ENCODE measurements at regions not wholly inside any gene's neighbourhood (a gene's known extent, or its start where the extent isn't known, plus 50 kb on each side); places are given as distances from the start of the nearest gene placed in this dataset.

DNA sequence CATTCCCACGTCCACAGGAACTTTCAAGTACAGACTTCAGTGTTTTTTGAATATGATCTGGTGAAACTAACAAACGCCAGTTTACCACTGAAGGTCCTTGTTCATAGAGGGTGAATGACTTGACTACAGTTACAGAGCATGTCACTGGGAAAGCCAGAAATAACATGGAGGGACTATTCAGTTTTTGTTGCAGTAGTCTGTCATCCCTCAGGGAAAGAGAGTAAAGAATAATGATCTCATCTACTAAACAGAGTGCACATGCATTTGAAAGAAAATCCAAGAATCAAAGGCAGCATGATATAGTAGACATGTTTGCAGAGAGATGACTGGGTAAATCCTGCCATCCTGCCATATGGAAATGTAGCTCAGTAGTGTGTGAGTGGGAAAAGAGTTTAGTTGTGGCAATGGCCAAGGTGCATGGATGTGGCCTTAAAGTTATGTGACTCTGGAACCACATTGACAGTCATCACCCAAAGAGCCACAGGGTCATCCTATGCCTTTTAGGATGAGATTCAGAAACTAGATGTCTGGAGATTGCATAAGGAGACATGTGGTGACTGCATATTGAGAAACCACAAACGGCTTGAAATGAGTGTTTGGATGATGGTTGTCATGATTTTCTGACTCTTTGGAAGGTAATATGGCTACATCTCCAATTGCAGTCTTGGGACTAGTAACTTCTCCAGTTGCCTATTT lies 125.3 kb upstream of the ZEB2 start:
- H3K36me3 ChIP-seq (ENCODE audit: control insufficient read depth in 2 of 3, insufficient read depth in 3 of 3, low read length in 3 of 3), result no peaks in the 10 kb centered on the region
- TF ChIP-seq, protein P1, sequence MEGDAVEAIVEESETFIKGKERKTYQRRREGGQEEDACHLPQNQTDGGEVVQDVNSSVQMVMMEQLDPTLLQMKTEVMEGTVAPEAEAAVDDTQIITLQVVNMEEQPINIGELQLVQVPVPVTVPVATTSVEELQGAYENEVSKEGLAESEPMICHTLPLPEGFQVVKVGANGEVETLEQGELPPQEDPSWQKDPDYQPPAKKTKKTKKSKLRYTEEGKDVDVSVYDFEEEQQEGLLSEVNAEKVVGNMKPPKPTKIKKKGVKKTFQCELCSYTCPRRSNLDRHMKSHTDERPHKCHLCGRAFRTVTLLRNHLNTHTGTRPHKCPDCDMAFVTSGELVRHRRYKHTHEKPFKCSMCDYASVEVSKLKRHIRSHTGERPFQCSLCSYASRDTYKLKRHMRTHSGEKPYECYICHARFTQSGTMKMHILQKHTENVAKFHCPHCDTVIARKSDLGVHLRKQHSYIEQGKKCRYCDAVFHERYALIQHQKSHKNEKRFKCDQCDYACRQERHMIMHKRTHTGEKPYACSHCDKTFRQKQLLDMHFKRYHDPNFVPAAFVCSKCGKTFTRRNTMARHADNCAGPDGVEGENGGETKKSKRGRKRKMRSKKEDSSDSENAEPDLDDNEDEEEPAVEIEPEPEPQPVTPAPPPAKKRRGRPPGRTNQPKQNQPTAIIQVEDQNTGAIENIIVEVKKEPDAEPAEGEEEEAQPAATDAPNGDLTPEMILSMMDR (IDR thresholded peaks at IDR 0.05; ENCODE audit: borderline replicate concordance, extremely low read depth, insufficient read depth), result no peak
- DNase-seq, result no peak
- no peak overlapping the region for H3K27ac ChIP-seq (ENCODE audit: low read depth in 2 of 2, low read length in 2 of 2)
- no peaks in the 10 kb centered on the region for H3K9me3 ChIP-seq (ENCODE audit: control insufficient read depth in 2 of 3, insufficient read depth in 1 of 3, low read length in 3 of 3)
- no peak overlapping the region for H3K4me3 ChIP-seq (ENCODE audit: low read length in 3 of 3)
- peaks cover 0 to 2% (median 0%) of the 10 kb centered on the region in 3 donors for H3K4me1 ChIP-seq (ENCODE audit: control insufficient read depth in 2 of 3, insufficient read depth in 2 of 3, low read depth in 1 of 3, low read length in 3 of 3)
- intact Hi-C loops (cut with DNase I), result no loop called here
- no peak for FAIRE-seq
- no peaks in the 10 kb centered on the region for H3K27me3 ChIP-seq (ENCODE audit: control insufficient read depth, insufficient read depth, low read length)
- H3K9ac ChIP-seq (ENCODE audit: low read length in 3 of 3), result no peak overlapping the region

DNA sequence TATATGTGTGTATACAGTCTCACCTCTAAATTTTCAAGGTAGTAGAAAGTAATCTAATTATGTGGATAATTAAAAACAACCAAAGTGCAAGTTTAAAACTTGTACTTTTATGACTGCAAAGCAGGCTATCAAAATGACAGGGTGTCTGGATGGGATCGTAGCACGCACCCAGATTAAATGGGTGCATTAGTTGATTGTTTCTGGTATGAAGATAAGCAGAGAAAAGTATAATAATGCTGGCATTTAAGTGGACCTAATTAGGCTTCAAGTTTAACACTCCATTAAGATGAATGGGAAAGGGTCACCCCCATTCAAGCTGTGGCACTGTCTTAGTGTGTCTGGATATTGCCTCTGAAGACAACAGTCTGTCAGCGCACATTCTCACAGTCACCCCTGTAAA lies 124.6 kb upstream of the ZEB2 start:
- Histone ChIP-seq H3K9ac (ENCODE audit: low read length in 3 of 3) (no peak overlapping the region), H3K4me1 (ENCODE audit: control insufficient read depth in 2 of 3, insufficient read depth in 2 of 3, low read depth in 1 of 3, low read length in 3 of 3) (peaks cover 0 to 2% (median 0%) of the 10 kb centered on the region in 3 donors), H3K4me3 (ENCODE audit: low read length in 3 of 3) (no peak overlapping the region), H3K27me3 (ENCODE audit: control insufficient read depth, insufficient read depth, low read length) (no peaks in the 10 kb centered on the region), H3K36me3 (ENCODE audit: control insufficient read depth in 2 of 3, insufficient read depth in 3 of 3, low read length in 3 of 3) (no peaks in the 10 kb centered on the region), H3K27ac (ENCODE audit: low read depth in 2 of 2, low read length in 2 of 2) (no peak overlapping the region), H3K9me3 (ENCODE audit: control insufficient read depth in 2 of 3, insufficient read depth in 1 of 3, low read length in 3 of 3) (no peaks in the 10 kb centered on the region)
- no peak for FAIRE-seq
- TF ChIP-seq, protein P1 (IDR thresholded peaks at IDR 0.05; ENCODE audit: borderline replicate concordance, extremely low read depth, insufficient read depth), result no peak
- intact Hi-C loops (cut with DNase I), result no loop called here
- DNase-seq, result no peak

DNA sequence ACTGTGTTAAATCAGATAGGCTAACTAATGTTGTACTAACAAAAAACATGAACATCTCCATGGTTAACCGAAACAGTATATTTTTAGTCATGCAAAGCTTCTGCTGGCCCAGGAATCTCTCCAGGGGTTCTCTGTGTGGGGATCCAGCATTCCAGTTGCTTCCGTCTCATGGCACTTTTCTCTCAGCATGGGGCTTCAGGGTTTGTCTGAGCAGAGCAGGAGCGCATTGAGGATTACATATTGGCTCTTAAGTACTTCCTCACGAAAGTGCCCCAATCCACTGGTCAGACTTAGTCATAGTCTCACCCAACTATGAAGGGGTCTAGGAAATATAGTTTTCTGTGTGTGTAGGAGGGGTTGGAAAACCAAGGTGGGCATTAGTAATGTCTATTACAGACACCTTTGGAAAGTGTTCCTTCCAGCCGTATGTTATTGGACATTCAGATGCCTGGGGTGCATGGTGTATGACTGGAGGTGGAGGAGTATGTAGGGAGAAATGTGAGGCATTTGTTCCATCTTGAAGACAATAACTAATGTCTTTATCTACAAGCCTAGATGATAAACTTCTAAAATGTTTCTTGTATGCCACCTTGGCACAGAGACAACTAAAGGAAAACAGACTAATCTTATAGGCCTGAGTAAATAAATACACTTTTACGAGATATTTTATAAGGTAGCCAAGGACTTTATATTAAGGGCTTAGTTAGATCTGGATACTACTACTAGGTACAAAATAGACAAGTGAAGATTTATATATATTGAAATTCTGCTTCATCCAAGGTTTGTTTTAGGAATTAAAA lies 123.8 kb upstream of the ZEB2 start:
- peaks cover 0 to 2% (median 0%) of the 10 kb centered on the region in 3 donors for H3K4me1 ChIP-seq (ENCODE audit: control insufficient read depth in 2 of 3, insufficient read depth in 2 of 3, low read depth in 1 of 3, low read length in 3 of 3)
- no peaks in the 10 kb centered on the region for H3K36me3 ChIP-seq (ENCODE audit: control insufficient read depth in 2 of 3, insufficient read depth in 3 of 3, low read length in 3 of 3)
- no peak overlapping the region for H3K9ac ChIP-seq (ENCODE audit: low read length in 3 of 3)
- DNase-seq (no peak), FAIRE-seq (no peak)
- TF ChIP-seq, protein P1 (IDR thresholded peaks at IDR 0.05; ENCODE audit: borderline replicate concordance, extremely low read depth, insufficient read depth), result no peak
- no peak overlapping the region for H3K27ac ChIP-seq (ENCODE audit: low read depth in 2 of 2, low read length in 2 of 2)
- intact Hi-C loops (cut with DNase I), result no loop called here
- no peak overlapping the region for H3K4me3 ChIP-seq (ENCODE audit: low read length in 3 of 3)
- no peaks in the 10 kb centered on the region for H3K27me3 ChIP-seq (ENCODE audit: control insufficient read depth, insufficient read depth, low read length)
- no peaks in the 10 kb centered on the region for H3K9me3 ChIP-seq (ENCODE audit: control insufficient read depth in 2 of 3, insufficient read depth in 1 of 3, low read length in 3 of 3)

Data from kidney (tissue), 13 donors.